A673 (cell line): ENCODE measurements at regions not wholly inside any gene's neighbourhood (a gene's known extent, or its start where the extent isn't known, plus 50 kb on each side); places are given as distances from the start of the nearest gene placed in this dataset.
A peak's percentile ranks its signal among the peaks of the same experiment; 100 is the strongest.

Experiments used
- BruUV-seq: library from RNA; stranded (reverse); fragments of 400-500 nt; replicated peaks from 2 replicates; lab custom pipeline; 2021; lab: Mats Ljungman, UMichigan
- CTCF ChIA-PET: fragments of 300-600 bp; sonication (Branson Sonifier 250); formaldehyde crosslinking; loops from one replicate; lab custom pipeline; 2022; ENCODE audit warnings: antibody characterized with exemption; lab: Charles Lee
- POLR2A ChIA-PET: fragments of 300-600 bp; sonication (Branson Sonifier 250); formaldehyde crosslinking; loops from one replicate; lab custom pipeline; 2022; ENCODE audit warnings: antibody characterized with exemption; ENCODE audit not compliant: low non-redundant PET; lab: Charles Lee
- DNase-seq: peaks from one replicate; pipeline ENCODE4 v3.0.0-alpha.2; 2015; ENCODE audit warnings: low spot score
- H3K27ac ChIP-seq: fragments of 200-600 bp; sonication (generic); 2 replicates; pipeline ENCODE4 v1.5.1; 2016; ENCODE audit warnings: mixed run types, low read depth, mild to moderate bottlenecking, mixed read lengths, antibody characterized with exemption, low read length; ENCODE audit not compliant: poor library complexity, severe bottlenecking
- H3K27me3 ChIP-seq: fragments of 200-600 bp; sonication (generic); replicated peaks from 2 replicates; pipeline ENCODE4 v1.6.1; 2017; ENCODE audit warnings: mixed run types, low read depth, mild to moderate bottlenecking, mixed read lengths, antibody characterized with exemption, low read length; ENCODE audit not compliant: insufficient read depth, poor library complexity
- H3K36me3 ChIP-seq: fragments of 200-600 bp; sonication (generic); 2 replicates; pipeline ENCODE4 v1.6.1; 2016; ENCODE audit warnings: mixed run types, mild to moderate bottlenecking, mixed read lengths, antibody characterized with exemption, low read length; ENCODE audit not compliant: insufficient read depth, poor library complexity, severe bottlenecking
- H3K4me1 ChIP-seq: fragments of 200-600 bp; sonication (generic); 2 replicates; pipeline ENCODE4 v1.6.1; 2017; ENCODE audit warnings: mixed run types, mild to moderate bottlenecking, mixed read lengths, antibody characterized with exemption, low read length; ENCODE audit not compliant: insufficient read depth, poor library complexity, severe bottlenecking
- H3K4me3 ChIP-seq: fragments of 200-600 bp; sonication (generic); 2 replicates; pipeline ENCODE4 v1.5.1; 2016; ENCODE audit warnings: low read depth, mixed run types, mild to moderate bottlenecking, mixed read lengths, low read length; ENCODE audit not compliant: poor library complexity, severe bottlenecking
- H3K9me3 ChIP-seq: fragments of 200-600 bp; sonication (generic); 2 replicates; pipeline ENCODE4 v1.6.1; 2016; ENCODE audit warnings: mixed run types, low read depth, mild to moderate bottlenecking, mixed read lengths, antibody characterized with exemption, low read length; ENCODE audit not compliant: poor library complexity, severe bottlenecking
- CTCF ChIP-seq: fragments of 300-800, 200-600 bp; sonication (generic); conservative IDR thresholded peaks from 2 replicates; pipeline ENCODE4 v1.5.1; 2017; ENCODE audit warnings: low read depth, mild to moderate bottlenecking, antibody characterized with exemption, low read length, moderate library complexity, mixed read lengths
- EZH2 ChIP-seq: fragments of 200-600 bp; sonication (generic); IDR thresholded peaks from 2 replicates; pipeline ENCODE4 v1.6.1; 2017; ENCODE audit warnings: borderline replicate concordance, low read depth, mild to moderate bottlenecking, mixed read lengths, antibody characterized with exemption, low read length; ENCODE audit not compliant: poor library complexity, severe bottlenecking
- intact Hi-C: fragments of 100-400 bp; cut with micrococcal nuclease; formaldehyde crosslinking; loops from one replicate; pipeline ENCODE4 v1.10.0; 2022; ENCODE audit not compliant: unreplicated experiment

DNA sequence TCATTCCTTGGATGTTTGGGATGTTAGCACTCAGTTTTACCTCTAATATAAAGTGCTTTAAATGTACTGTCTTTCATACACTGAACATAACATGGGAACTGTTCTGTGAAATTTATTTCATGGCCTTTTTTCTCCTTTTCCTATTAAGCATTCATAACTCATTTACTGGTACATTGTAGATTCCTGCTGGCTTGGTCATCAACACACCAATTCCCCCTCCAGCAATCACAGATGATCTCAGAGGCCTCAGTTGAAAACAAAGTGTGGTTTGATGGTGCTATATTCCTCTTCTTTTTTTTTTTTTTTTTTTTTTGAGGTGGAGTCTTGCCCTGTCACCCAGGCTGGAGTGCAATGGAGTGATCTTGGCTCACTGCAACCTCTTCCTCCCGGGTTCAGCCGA is 61.9 kb upstream of the FAM47B start:
- DNase-seq, result no peak
- BruUV-seq, result no TSS peak
- CTCF ChIA-PET, result no interaction called here

DNA sequence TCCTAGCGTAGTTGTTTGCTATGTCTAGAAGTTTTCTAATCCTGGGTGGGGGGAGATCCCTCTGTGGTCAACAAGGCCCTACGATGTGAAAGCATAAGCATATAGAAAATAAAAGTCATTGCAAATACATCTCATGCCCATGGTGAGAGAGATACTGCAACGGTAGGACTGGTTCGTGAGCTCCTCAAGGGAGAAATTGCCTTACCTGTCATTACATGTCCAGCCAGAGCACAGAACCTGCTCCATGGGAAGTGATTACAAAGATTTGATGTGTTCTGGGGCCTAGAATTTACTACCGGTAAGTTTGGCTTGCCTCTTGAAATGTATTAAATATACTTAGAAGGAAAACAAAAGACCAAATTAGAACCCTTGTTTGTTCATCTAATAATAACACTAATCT is 60.9 kb upstream of the FAM47B start:
- H3K4me3 ChIP-seq, result no peak overlapping the region
- no peak overlapping the region for H3K27ac ChIP-seq
- no peaks in the 10 kb centered on the region for H3K36me3 ChIP-seq
- peaks cover 8% of the 10 kb centered on the region for H3K4me1 ChIP-seq
- TF ChIP-seq EZH2 (no peak), CTCF (no peak)
- no TSS peak for BruUV-seq
- no peaks in the 10 kb centered on the region for H3K9me3 ChIP-seq
- intact Hi-C loops, result no loop called here
- CTCF ChIA-PET, result no interaction called here
- no peaks in the 10 kb centered on the region for H3K27me3 ChIP-seq
- POLR2A ChIA-PET, result no interaction called here
- DNase-seq, result no peak

More for the DNA sequence above, 61.9 kb upstream of the FAM47B start:
- Histone ChIP-seq H3K9me3 (no peaks in the 10 kb centered on the region), H3K4me3 (no peak overlapping the region), H3K27ac (no peak overlapping the region), H3K27me3 (no peaks in the 10 kb centered on the region), H3K36me3 (no peaks in the 10 kb centered on the region), H3K4me1 (peaks cover 8% of the 10 kb centered on the region)
- intact Hi-C loops, result no loop called here
- POLR2A ChIA-PET, result no interaction called here
- no peak for TF ChIP-seq EZH2
- TF ChIP-seq CTCF, result no peak

GRCh38 chrX:34884817-34885216 is 57.8 kb upstream of the FAM47B start:
- Histone ChIP-seq H3K4me3 (no peak overlapping the region), H3K27me3 (no peaks in the 10 kb centered on the region), H3K9me3 (no peaks in the 10 kb centered on the region), H3K4me1 (peaks cover 8% of the 10 kb centered on the region), H3K36me3 (no peaks in the 10 kb centered on the region), H3K27ac (no peak overlapping the region)
- peak; percentile 58 for DNase-seq
- CTCF ChIA-PET, result no interaction called here
- POLR2A ChIA-PET, result no interaction called here
- BruUV-seq, result no TSS peak
- no peak for TF ChIP-seq EZH2
- no peak for TF ChIP-seq CTCF
- intact Hi-C loops, result no loop called here
